Smooth muscle cell (in vitro differentiated cells): ENCODE measurements at regions not wholly inside any gene's neighbourhood (a gene's known extent, or its start where the extent isn't known, plus 50 kb on each side); places are given as distances from the start of the nearest gene placed in this dataset.
"Not testable (repeated sequence)": the region's sequence is repeated elsewhere in the genome, so short reads cannot be mapped to it uniquely, and the experiment has no call there.

Source experiments
- DNase-seq: peaks from one replicate; lab custom pipeline; 2025; ENCODE audit not compliant: unreplicated experiment; lab: John Stamatoyannopoulos, UW
- H2AFZ ChIP-seq: fragments of 200-600 bp; sonication (generic); 2 replicates; pipeline ENCODE4 v1.6.0; 2016; ENCODE audit warnings: antibody characterized with exemption, low read depth, mild to moderate bottlenecking
- H3F3A ChIP-seq: fragments of 200-600 bp; sonication (generic); 2 replicates; pipeline ENCODE4 v1.6.0; 2017; ENCODE audit warnings: antibody characterized with exemption, low read depth
- H3K27ac ChIP-seq: fragments of 200-600 bp; sonication (generic); 2 replicates; pipeline ENCODE4 v1.5.1; 2016; ENCODE audit warnings: low read depth, mild to moderate bottlenecking
- H3K27me3 ChIP-seq: fragments of 200-600 bp; sonication (generic); 2 replicates; pipeline ENCODE4 v1.6.1; 2016; ENCODE audit warnings: low read depth, mild to moderate bottlenecking
- H3K36me3 ChIP-seq: fragments of 200-600 bp; sonication (generic); 2 replicates; pipeline ENCODE4 v1.5.1; 2016; ENCODE audit warnings: low read depth
- H3K4me1 ChIP-seq: fragments of 200-600 bp; sonication (generic); 2 replicates; pipeline ENCODE4 v1.5.1; 2016; ENCODE audit warnings: low read depth
- H3K4me2 ChIP-seq: fragments of 200-600 bp; sonication (generic); 2 replicates; pipeline ENCODE4 v1.6.0; 2016; ENCODE audit warnings: mild to moderate bottlenecking
- H3K4me3 ChIP-seq: fragments of 200-600 bp; sonication (generic); 2 replicates; pipeline ENCODE4 v1.5.1; 2016; ENCODE audit warnings: mild to moderate bottlenecking
- H3K79me2 ChIP-seq: fragments of 200-600 bp; sonication (generic); 2 replicates; pipeline ENCODE4 v1.6.0; 2016; ENCODE audit warnings: low read depth, mild to moderate bottlenecking
- H3K9ac ChIP-seq: fragments of 200-600 bp; sonication (generic); 2 replicates; pipeline ENCODE4 v1.6.0; 2016; ENCODE audit warnings: low read depth
- H3K9me3 ChIP-seq: fragments of 200-600 bp; sonication (generic); replicated peaks from 2 replicates; pipeline ENCODE4 v1.5.1; 2016; ENCODE audit warnings: low read depth
- H4K20me1 ChIP-seq: fragments of 200-600 bp; sonication (generic); 2 replicates; pipeline ENCODE4 v1.6.0; 2016; ENCODE audit warnings: low read depth
- WGBS: methylation state at CpG from one replicate; pipeline ENCODE4 v1.1.7; 2016; ENCODE audit warnings: low lambda C conversion rate; 5-methylcytosine and 5-hydroxymethylcytosine counted together
- TF ChIP-seq, protein P1 (sequence below): fragments of 200-600 bp; sonication (generic); IDR thresholded peaks from 2 replicates; pipeline ENCODE4 v1.5.1; 2017; ENCODE audit warnings: borderline replicate concordance, mild to moderate bottlenecking, antibody characterized with exemption; ENCODE audit not compliant: insufficient read depth, poor library complexity, severe bottlenecking

DNA sequence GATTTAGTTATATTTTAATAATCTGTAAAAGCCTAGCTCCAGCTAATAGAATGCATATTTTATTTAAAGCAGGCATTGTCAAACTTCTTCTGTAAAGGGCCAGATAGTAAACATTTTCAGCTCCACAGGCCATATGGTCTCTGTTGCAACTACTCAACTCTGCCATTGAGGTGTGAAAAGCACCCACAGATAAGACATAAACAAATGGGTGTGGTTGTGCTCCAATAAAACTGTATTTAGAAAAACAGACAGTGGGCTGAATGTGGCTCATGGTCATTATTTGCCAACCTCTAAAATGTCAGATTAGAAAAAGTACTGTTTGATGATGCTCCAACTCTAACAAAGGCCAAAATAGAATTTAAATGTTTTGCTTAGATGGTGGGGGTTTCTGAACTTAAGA, 519.9 kb downstream of the RNF144A start:
- Histone ChIP-seq H3K4me2 (no peak overlapping the region), H3K36me3 (no peaks in the 10 kb centered on the region), H3F3A (no peaks in the 10 kb centered on the region), H3K4me1 (no peaks in the 10 kb centered on the region), H2AFZ (no peak overlapping the region), H3K27ac (no peak overlapping the region), H3K4me3 (no peak overlapping the region), H3K27me3 (no peaks in the 10 kb centered on the region), H3K9me3 (no peaks in the 10 kb centered on the region), H3K79me2 (no peaks in the 10 kb centered on the region), H3K9ac (no peak overlapping the region), H4K20me1 (no peaks in the 10 kb centered on the region)
- no peak for DNase-seq
- TF ChIP-seq, protein P1, sequence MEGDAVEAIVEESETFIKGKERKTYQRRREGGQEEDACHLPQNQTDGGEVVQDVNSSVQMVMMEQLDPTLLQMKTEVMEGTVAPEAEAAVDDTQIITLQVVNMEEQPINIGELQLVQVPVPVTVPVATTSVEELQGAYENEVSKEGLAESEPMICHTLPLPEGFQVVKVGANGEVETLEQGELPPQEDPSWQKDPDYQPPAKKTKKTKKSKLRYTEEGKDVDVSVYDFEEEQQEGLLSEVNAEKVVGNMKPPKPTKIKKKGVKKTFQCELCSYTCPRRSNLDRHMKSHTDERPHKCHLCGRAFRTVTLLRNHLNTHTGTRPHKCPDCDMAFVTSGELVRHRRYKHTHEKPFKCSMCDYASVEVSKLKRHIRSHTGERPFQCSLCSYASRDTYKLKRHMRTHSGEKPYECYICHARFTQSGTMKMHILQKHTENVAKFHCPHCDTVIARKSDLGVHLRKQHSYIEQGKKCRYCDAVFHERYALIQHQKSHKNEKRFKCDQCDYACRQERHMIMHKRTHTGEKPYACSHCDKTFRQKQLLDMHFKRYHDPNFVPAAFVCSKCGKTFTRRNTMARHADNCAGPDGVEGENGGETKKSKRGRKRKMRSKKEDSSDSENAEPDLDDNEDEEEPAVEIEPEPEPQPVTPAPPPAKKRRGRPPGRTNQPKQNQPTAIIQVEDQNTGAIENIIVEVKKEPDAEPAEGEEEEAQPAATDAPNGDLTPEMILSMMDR: no peak

DNA sequence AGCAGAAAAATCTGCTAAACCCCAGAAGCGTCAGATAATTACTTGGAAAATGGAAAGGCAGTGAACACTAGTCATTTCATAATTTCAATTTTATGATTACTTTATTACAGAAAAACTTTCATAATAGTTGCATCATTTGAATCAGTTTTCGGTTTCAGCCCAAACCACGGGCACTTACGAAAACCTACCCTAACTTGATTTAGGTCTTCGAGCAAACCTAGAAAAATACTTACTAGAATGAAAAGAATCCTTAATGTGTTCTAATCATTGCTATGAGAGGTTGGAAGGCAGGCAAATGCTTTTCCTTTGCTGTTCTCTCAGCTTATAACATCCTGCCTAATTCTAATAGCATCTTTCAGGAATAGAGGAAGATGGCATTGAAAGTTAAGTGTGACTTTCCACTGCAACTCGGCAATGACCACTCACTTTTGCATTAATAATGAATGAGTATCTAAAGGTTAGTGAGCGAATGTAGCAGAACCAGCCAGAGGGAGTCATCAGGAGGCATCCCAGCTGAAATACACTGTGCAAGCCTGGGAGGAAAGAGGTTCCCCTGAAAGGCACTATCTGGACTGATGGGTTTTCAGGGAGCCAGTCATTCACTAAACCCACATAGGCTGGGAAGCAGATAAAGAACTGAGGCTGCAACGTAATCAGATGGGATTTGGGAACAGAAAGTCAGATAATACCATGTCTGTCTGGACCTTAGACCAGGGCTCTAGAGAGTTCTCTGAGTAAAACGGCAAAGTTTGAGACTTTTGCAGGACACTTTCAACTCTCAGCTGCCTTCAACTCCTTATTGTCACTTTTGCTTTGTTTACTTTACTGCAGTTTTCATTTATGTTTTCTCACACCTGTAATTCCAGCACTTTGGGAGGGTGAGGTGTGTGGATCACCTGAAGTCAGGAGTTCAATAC, 520.8 kb downstream of the RNF144A start:
- 68% methylated on average over 9 of the region's 9 CpGs for WGBS

DNA sequence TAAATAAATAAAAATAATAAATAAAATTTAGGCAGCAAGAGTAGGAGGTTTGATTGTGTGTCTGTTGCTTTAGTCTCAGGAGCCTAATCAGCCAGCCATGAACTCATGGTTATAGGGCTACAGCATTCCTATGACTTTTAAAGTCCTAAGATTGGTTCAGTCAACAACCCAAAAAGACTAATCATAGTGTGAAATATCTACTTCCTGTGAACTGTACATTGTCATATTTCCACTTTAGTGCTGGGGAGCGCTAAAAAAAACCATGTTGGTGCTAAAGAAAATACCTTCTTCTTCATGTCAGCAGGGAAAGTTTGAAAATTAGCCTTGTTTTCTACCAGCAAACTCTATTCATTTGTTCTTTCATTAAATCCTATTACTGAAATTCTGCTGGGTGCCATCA, 521.6 kb downstream of the RNF144A start:
- no peak overlapping the region for H3K4me3 ChIP-seq
- no peaks in the 10 kb centered on the region for H4K20me1 ChIP-seq
- H3K79me2 ChIP-seq: no peaks in the 10 kb centered on the region
- H3K4me1 ChIP-seq: no peaks in the 10 kb centered on the region
- no peaks in the 10 kb centered on the region for H3F3A ChIP-seq
- WGBS: 100% methylated on average over 1 of the region's 1 CpG
- no peak for DNase-seq
- TF ChIP-seq, protein P1: no peak
- no peaks in the 10 kb centered on the region for H3K9me3 ChIP-seq
- no peak overlapping the region for H3K9ac ChIP-seq
- no peak overlapping the region for H3K4me2 ChIP-seq
- no peak overlapping the region for H3K27ac ChIP-seq
- no peaks in the 10 kb centered on the region for H3K36me3 ChIP-seq
- no peaks in the 10 kb centered on the region for H3K27me3 ChIP-seq
- H2AFZ ChIP-seq: no peak overlapping the region

More for the DNA sequence above, 520.8 kb downstream of the RNF144A start:
- no peak overlapping the region for H3K9ac ChIP-seq
- no peaks in the 10 kb centered on the region for H3K9me3 ChIP-seq
- TF ChIP-seq, protein P1: no peak
- H3K27me3 ChIP-seq: no peaks in the 10 kb centered on the region
- H3K27ac ChIP-seq: no peak overlapping the region
- no peaks in the 10 kb centered on the region for H3K4me1 ChIP-seq
- no peaks in the 10 kb centered on the region for H3K79me2 ChIP-seq
- H3F3A ChIP-seq: no peaks in the 10 kb centered on the region
- DNase-seq: no peak
- no peaks in the 10 kb centered on the region for H4K20me1 ChIP-seq
- H3K36me3 ChIP-seq: no peaks in the 10 kb centered on the region
- H3K4me3 ChIP-seq: no peak overlapping the region
- peak overlapping the region; percentile 3 for H3K4me2 ChIP-seq
- no peak overlapping the region for H2AFZ ChIP-seq

DNA sequence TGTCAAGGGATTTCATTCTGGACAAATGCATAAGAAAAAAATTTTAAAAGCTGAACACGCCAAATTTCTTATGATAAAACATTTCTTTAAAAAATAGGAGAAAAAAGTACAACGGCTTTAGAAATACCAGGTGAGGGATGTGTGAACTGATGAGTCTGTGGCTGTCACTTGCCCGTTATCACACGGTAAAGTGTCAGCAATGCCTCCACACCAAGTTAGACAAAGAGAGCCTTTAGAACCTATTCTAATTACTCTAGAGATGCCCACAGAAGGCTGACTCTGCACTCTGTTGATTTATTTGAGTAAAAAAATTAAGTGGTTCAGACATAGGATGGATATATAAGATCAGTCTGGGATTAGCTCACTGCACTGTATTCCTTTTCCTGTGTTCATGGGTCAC, 523.8 kb downstream of the RNF144A start:
- Histone ChIP-seq H3K27ac (no peak overlapping the region), H3K9me3 (no peaks in the 10 kb centered on the region), H3F3A (no peaks in the 10 kb centered on the region), H2AFZ (no peak overlapping the region), H3K4me1 (no peaks in the 10 kb centered on the region), H3K4me2 (no peak overlapping the region), H3K9ac (no peak overlapping the region), H4K20me1 (no peaks in the 10 kb centered on the region), H3K36me3 (no peaks in the 10 kb centered on the region), H3K79me2 (no peaks in the 10 kb centered on the region), H3K27me3 (no peaks in the 10 kb centered on the region), H3K4me3 (no peak overlapping the region)
- TF ChIP-seq, protein P1: no peak
- no peak for DNase-seq
- WGBS: 92% methylated on average over 4 of the region's 4 CpGs

DNA sequence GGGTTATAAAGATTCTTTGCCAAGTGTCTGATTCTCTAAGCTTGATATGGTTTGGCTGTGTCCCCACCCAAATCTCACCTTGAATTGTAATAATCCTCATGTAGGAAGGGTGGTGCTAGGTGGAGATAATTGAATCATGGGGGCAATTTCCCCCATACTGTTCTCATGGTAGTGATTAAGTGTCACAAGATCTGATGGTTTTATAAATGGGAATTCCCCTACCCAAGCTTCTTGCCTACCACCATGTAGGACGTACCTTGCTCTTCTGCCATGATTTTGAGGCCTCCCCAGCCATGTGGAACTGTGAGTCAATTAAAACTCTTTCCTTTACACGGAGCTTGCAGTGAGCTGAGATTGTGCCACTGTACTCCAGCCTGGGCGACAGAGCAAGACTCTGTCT, 524.6 kb downstream of the RNF144A start:
- H4K20me1 ChIP-seq, H3K4me1 ChIP-seq, H3K36me3 ChIP-seq, DNase-seq, H3K79me2 ChIP-seq, H3K4me3 ChIP-seq, H2AFZ ChIP-seq, H3K4me2 ChIP-seq, H3F3A ChIP-seq, H3K27me3 ChIP-seq, H3K9ac ChIP-seq, H3K27ac ChIP-seq, H3K9me3 ChIP-seq: not testable (repeated sequence)
- 89% methylated on average over 3 of the region's 3 CpGs for WGBS
